ENCODE measurements at regions not wholly inside any gene's neighbourhood (a gene's known extent, or its start where the extent isn't known, plus 50 kb on each side); places are given as distances from the start of the nearest gene placed in this dataset.

DNA sequence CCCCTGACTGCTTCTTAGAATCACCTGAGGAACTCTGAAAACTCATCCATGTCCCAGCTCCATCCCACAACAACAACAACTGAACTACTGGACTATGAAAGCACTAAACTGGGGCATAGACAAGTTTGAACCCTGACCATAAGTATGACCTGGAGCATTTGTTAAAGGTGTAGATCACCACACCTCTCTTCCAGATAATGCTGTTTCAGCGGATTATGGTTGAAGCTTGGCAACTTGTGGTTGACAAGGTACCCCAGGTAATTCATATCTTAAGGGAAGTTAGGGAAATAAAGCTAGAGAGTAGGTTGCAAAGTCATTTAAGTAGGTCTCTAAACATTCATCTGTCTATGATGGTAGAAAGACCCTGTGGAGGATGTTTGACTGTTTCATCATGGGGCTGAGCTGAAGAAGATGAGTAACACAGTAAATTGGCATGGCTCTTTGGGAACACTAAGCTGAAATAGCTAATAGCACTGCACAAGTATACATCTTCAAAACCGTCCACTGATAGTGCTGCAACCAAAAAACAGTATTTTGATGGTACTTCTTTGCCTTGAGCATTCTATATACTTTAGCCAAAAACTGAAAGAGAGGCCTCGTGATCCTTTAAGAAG is 80.2 kb downstream of the TMEM174 start:
- no peak for DNase-seq (ENCODE audit: low read depth)
- TF ChIP-seq, protein P1, sequence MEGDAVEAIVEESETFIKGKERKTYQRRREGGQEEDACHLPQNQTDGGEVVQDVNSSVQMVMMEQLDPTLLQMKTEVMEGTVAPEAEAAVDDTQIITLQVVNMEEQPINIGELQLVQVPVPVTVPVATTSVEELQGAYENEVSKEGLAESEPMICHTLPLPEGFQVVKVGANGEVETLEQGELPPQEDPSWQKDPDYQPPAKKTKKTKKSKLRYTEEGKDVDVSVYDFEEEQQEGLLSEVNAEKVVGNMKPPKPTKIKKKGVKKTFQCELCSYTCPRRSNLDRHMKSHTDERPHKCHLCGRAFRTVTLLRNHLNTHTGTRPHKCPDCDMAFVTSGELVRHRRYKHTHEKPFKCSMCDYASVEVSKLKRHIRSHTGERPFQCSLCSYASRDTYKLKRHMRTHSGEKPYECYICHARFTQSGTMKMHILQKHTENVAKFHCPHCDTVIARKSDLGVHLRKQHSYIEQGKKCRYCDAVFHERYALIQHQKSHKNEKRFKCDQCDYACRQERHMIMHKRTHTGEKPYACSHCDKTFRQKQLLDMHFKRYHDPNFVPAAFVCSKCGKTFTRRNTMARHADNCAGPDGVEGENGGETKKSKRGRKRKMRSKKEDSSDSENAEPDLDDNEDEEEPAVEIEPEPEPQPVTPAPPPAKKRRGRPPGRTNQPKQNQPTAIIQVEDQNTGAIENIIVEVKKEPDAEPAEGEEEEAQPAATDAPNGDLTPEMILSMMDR (IDR thresholded peaks at IDR 0.05; ENCODE audit: insufficient read depth, low read depth, low read length) = no peak
- H3K4me3 ChIP-seq (ENCODE audit: low read depth, low read length) = no peak overlapping the region

DNA sequence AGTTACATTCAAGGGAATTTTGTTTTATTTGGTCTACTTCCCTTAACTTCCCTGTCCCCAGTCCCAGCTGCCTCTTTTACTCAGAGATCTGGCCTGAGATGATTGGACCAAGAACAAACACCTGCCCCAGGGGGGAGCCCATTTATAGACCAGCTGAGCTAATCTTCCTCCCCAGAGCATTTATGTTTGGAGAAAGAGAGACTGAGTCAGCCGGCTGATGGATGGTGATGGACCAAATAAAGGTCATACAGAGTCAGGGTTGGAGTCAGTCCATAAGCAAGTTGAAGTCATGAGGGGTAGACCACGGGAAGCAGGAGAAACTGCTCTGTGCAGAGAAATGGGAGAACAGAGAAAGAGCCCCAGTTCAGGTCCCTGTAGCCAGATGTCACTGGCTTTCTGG is 77.7 kb downstream of the TMEM174 start:
- no peak for DNase-seq (ENCODE audit: low read depth)
- TF ChIP-seq, protein P1 (IDR thresholded peaks at IDR 0.05; ENCODE audit: insufficient read depth, low read depth, low read length) = no peak
- no peak overlapping the region for H3K4me3 ChIP-seq (ENCODE audit: low read depth, low read length)

DNA sequence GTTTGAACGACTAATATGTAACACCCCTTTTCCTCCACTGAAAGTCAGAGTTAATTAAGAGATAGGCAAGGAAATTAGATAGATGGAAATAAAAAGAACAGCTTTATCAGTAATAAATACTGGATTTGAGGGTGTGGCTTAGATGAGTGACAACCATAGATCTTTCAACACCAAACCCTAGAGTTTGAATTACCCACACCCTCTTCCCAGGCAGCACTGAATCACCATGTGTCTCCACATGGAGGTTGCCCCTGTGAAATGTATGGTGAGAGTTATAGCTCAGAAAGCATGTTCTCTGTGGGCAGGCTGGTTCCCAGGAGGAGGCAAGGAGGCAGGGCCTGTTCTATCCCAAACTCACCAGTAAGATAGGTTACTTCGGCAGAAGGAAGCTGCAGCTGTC is 69.7 kb downstream of the TMEM174 start:
- no peak overlapping the region for H3K4me3 ChIP-seq (ENCODE audit: low read depth, low read length)
- no peak for DNase-seq (ENCODE audit: low read depth)
- TF ChIP-seq, protein P1 (IDR thresholded peaks at IDR 0.05; ENCODE audit: insufficient read depth, low read depth, low read length) = no peak

DNA sequence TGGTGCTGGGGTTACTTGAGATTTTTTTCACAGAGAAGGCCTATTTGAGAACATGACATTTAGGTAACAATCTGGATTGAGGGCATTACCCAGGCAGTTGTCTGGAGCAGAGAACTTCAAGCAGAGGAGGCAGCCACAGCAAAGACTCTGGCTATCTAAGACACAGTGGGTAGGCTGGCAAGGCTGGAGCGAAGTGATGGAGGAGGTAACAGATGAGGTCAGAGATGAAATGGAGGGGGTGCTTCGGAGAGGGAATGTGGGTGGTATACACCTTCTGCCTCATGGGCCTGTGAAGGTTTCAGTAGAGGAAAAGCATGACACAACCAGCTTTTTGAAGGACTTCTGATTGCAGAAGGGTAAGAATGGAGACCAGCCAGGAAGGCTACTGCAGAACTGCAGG is 65.9 kb downstream of the TMEM174 start:
- DNase-seq (ENCODE audit: low read depth) = no peak
- no peak overlapping the region for H3K4me3 ChIP-seq (ENCODE audit: low read depth, low read length)
- TF ChIP-seq, protein P1 (IDR thresholded peaks at IDR 0.05; ENCODE audit: insufficient read depth, low read depth, low read length) = no peak

DNA sequence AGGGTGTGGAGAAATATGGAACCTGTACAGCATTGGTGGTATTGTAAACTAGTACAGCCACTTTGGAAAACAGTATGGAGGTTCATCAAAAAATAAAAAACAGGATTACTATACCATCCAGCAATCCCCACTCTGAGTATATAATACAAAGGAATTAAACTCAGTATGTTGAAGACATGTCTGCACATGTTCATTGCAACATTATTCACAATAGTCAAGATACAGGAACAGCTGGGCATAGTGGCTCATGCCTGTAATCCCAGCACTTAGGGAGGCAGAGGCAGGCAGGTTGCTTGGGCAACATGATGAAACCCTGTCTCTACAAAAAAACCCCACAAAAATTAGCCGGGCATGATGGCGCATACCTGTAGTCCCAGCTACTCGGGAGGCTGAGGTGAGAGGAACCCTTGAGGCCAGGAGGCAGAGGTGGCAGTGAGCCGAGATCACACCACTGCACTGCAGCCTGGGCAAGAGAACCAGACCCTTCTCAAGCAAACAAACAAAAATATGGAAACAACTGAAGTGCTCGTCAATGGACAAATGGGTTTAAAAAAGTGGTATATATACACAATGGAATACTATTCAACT is 63.6 kb downstream of the TMEM174 start:
- TF ChIP-seq, protein P1 (IDR thresholded peaks at IDR 0.05; ENCODE audit: insufficient read depth, low read depth, low read length) = no peak
- no peak overlapping the region for H3K4me3 ChIP-seq (ENCODE audit: low read depth, low read length)
- no peak for DNase-seq (ENCODE audit: low read depth)

DNA sequence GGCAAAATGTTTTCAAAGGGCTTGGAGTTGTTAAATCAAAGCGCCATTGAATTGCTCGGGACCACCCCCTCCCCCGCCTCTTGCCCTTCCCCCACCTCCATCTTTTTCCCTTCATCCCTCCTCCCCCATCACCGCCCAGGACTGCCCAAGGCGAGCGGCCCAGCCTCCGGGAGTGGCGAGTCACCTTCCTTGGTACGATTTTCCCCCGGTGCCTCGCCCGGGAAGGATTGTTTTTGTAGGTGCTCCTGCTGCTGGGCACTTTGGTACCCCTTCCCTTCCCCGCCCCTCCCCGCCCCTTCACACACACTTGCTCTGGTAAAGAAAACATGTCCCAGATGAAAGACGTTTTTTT is 61.2 kb downstream of the TMEM174 start:
- DNase-seq (ENCODE audit: low read depth) = no peak
- no peak overlapping the region for H3K4me3 ChIP-seq (ENCODE audit: low read depth, low read length)
- TF ChIP-seq, protein P1 (IDR thresholded peaks at IDR 0.05; ENCODE audit: insufficient read depth, low read depth, low read length) = no peak

Measured in fibroblast of villous mesenchyme (primary cell).